ENCODE measurements at regions not wholly inside any gene's neighbourhood (a gene's known extent, or its start where the extent isn't known, plus 50 kb on each side); places are given as distances from the start of the nearest gene placed in this dataset.

GRCh38 chr16:80039777-80040176, 439.2 kb upstream of the MAF start:
- TF ChIP-seq EZH2 (IDR thresholded peaks at IDR 0.05; ENCODE audit: borderline replicate concordance, low read depth, low read length, poor library complexity, severe bottlenecking) = no peak
- TF ChIP-seq, protein P1, sequence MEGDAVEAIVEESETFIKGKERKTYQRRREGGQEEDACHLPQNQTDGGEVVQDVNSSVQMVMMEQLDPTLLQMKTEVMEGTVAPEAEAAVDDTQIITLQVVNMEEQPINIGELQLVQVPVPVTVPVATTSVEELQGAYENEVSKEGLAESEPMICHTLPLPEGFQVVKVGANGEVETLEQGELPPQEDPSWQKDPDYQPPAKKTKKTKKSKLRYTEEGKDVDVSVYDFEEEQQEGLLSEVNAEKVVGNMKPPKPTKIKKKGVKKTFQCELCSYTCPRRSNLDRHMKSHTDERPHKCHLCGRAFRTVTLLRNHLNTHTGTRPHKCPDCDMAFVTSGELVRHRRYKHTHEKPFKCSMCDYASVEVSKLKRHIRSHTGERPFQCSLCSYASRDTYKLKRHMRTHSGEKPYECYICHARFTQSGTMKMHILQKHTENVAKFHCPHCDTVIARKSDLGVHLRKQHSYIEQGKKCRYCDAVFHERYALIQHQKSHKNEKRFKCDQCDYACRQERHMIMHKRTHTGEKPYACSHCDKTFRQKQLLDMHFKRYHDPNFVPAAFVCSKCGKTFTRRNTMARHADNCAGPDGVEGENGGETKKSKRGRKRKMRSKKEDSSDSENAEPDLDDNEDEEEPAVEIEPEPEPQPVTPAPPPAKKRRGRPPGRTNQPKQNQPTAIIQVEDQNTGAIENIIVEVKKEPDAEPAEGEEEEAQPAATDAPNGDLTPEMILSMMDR (conservative IDR thresholded peaks at IDR 0.05; ENCODE audit: low read depth, low read length) = no peak
